Adrenal gland (tissue), 9 donors: ENCODE measurements at regions not wholly inside any gene's neighbourhood (a gene's known extent, or its start where the extent isn't known, plus 50 kb on each side); places are given as distances from the start of the nearest gene placed in this dataset.

Experiments used
- DNase-seq, 7 donors: peaks; one replicate each; pipeline ENCODE4 v3.0.0-alpha.2; 2019 to 2020
- H3K27ac ChIP-seq, 5 donors: fragments of 200-600 bp; sonication (generic) in 4 of 5; 1 replicate in 3 of 5; 2 replicates in 2 of 5; pipeline versions ENCODE4 v1.5.1 to v1.8.0; 2016 to 2020; ENCODE audit warnings: mild to moderate bottlenecking in 1 of 5
- H3K27me3 ChIP-seq: fragments of 200-600 bp; 2 replicates; pipeline ENCODE4 v1.8.0; 2021
- H3K36me3 ChIP-seq, 2 donors: fragments of 200-600 bp; replicated peaks in 1 of 2; 1 replicate in 1 of 2; 2 replicates in 1 of 2; pipeline versions ENCODE4 v1.5.1 to v1.8.0; 2018 to 2022
- H3K4me1 ChIP-seq, 2 donors: fragments of 200-600 bp; replicated peaks in 1 of 2; 1 replicate in 1 of 2; 2 replicates in 1 of 2; pipeline versions ENCODE4 v1.5.1 to v1.8.0; 2018 to 2021
- H3K4me3 ChIP-seq, 4 donors: fragments of 200-600 bp; sonication (generic) in 3 of 4; one replicate each; pipeline ENCODE4 v1.5.1; 2016 to 2018
- H3K9me3 ChIP-seq, 3 donors: fragments of 200-600 bp; sonication (generic) in 1 of 3; replicated peaks in 1 of 3; 1 replicate in 2 of 3; 2 replicates in 1 of 3; pipeline versions ENCODE4 v1.5.1 to v1.8.0; 2016 to 2021
- POLR2A ChIP-seq, 2 donors: fragments of 450-650 bp; IDR thresholded peaks; one replicate each; pipeline ENCODE4 v1.6.1; 2017; ENCODE audit warnings: antibody characterized with exemption in 2 of 2, mild to moderate bottlenecking in 2 of 2, moderate library complexity in 1 of 2
- WGBS, 4 donors: extraction: QIAGEN DNeasy Blood & Tissue Kit in 2 of 4; methylation state at CpG; one replicate each; pipeline versions ENCODE4 v1.1.5 to v1.1.7; 2013 to 2017; 5-methylcytosine and 5-hydroxymethylcytosine counted together
- intact Hi-C, 2 donors: fragments of 100-400 bp; cut with DNase I; formaldehyde crosslinking; loops; one replicate each; pipeline versions ENCODE4 v1.14.1 to v1.15.0; 2022 to 2023
- TF ChIP-seq, protein P1 (sequence below), 6 experiments: fragments of 450-650 bp in 4 of 6; fragments of 200-600 bp in 2 of 6; sonication (generic) in 1 of 6; IDR thresholded peaks; 1 replicate in 5 of 6; 2 replicates in 1 of 6; pipeline versions ENCODE4 v1.5.1 to v1.8.0; 2016 to 2021; ENCODE audit warnings: antibody characterized with exemption in 6 of 6, mild to moderate bottlenecking in 2 of 6, moderate library complexity in 1 of 6
- donor health status: healthy with polysubstance abuse.
- donor health status: Bipolar disorder and iron deficiency.
- donor health status: DM: yes; HTN: yes; CAD: no.
- donor health status: DM: no; HTN: no; CAD: no.
- donor health status: DM: no; HTN: no; CAD: no.

GRCh38 chr2:150587547-150588505 is 100.4 kb upstream of the RND3 start:
- WGBS, 4 donors = 32 to 42% (median 38%) methylated on average over 10 of the region's 10 CpGs
- TF ChIP-seq, protein P1, sequence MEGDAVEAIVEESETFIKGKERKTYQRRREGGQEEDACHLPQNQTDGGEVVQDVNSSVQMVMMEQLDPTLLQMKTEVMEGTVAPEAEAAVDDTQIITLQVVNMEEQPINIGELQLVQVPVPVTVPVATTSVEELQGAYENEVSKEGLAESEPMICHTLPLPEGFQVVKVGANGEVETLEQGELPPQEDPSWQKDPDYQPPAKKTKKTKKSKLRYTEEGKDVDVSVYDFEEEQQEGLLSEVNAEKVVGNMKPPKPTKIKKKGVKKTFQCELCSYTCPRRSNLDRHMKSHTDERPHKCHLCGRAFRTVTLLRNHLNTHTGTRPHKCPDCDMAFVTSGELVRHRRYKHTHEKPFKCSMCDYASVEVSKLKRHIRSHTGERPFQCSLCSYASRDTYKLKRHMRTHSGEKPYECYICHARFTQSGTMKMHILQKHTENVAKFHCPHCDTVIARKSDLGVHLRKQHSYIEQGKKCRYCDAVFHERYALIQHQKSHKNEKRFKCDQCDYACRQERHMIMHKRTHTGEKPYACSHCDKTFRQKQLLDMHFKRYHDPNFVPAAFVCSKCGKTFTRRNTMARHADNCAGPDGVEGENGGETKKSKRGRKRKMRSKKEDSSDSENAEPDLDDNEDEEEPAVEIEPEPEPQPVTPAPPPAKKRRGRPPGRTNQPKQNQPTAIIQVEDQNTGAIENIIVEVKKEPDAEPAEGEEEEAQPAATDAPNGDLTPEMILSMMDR (IDR thresholded peaks at IDR 0.05) = no peak
- TF ChIP-seq POLR2A (IDR thresholded peaks at IDR 0.05) = no peak
- intact Hi-C loops = no loop called here

GRCh38 chr2:150586858-150587257 is 99.4 kb upstream of the RND3 start:
- Histone ChIP-seq H3K36me3 (no peaks in the 10 kb centered on the region), H3K27me3 (no peaks in the 10 kb centered on the region), H3K9me3 (no peaks in the 10 kb centered on the region), H3K4me1 (peaks cover 11 to 21% of the 10 kb centered on the region in 2 donors), H3K27ac (peak overlapping the region in 2 of 5 donors; percentile 10 to 39), H3K4me3 (no peak overlapping the region)
- 9 to 26% (median 24%) methylated on average over 3 of the region's 3 CpGs for WGBS, 4 donors
- intact Hi-C loops = no loop called here
- peak in 4 of 7 donors; percentile 24 to 53 (median 40) for DNase-seq
- TF ChIP-seq POLR2A (IDR thresholded peaks at IDR 0.05) = no peak
- TF ChIP-seq, protein P1 (IDR thresholded peaks at IDR 0.05) = no peak

More at GRCh38 chr2:150587547-150588505, 100.4 kb upstream of the RND3 start:
- Histone ChIP-seq H3K9me3 (no peaks in the 10 kb centered on the region), H3K4me1 (peaks cover 11 to 21% of the 10 kb centered on the region in 2 donors), H3K27ac (peak overlapping the region in 4 of 5 donors; percentile 7 to 78 (median 30)), H3K4me3 (no peak overlapping the region), H3K27me3 (no peaks in the 10 kb centered on the region), H3K36me3 (no peaks in the 10 kb centered on the region)
- peak in 4 of 7 donors; percentile 16 to 51 (median 37) for DNase-seq

DNA sequence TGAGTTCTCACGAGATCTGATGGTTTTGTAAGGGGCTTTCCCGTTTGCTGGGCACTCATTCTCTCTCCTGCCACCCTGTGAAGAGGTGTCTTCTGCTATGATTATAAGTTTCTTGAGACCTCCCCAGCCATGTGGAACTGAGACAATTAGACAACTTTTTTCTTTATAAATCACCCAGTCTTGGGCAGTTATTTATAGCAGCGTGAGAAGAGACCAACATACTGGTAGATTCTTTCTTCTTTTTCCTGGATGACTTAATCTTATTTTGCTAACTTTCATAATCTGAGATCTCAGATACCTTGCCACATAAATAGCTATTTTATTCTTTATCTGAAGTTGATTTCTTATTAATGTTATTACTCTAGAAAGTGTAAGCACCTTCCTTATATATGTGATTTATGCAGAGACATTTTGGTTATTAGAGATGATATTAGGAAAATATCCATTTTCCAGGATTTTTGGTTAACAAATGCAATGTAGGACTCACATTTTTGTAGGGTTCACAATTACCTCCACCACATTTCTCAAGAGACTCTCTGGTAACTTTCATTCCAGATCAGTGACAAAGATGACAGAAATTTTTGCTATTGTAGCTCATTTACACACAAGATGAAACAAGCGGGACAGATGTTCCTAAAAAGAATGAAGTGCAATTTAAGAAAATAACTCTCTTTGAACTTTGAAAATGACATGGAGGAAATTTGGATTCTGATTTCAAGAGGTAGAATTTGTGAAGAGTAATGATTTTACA is 97.9 kb upstream of the RND3 start:
- DNase-seq = no peak
- H3K4me1 ChIP-seq = peaks cover 11 to 21% of the 10 kb centered on the region in 2 donors
- H3K36me3 ChIP-seq = no peaks in the 10 kb centered on the region
- intact Hi-C loops = no loop called here
- H3K9me3 ChIP-seq = no peaks in the 10 kb centered on the region
- no peak overlapping the region for H3K4me3 ChIP-seq
- H3K27ac ChIP-seq = no peak overlapping the region
- H3K27me3 ChIP-seq = no peaks in the 10 kb centered on the region
- TF ChIP-seq, protein P1 (IDR thresholded peaks at IDR 0.05) = no peak
- TF ChIP-seq POLR2A (IDR thresholded peaks at IDR 0.05) = no peak
- 92 to 96% (median 95%) methylated on average over 4 of the region's 4 CpGs for WGBS, 4 donors

GRCh38 chr2:150584081-150584480 is 96.6 kb upstream of the RND3 start:
- TF ChIP-seq, protein P1 (IDR thresholded peaks at IDR 0.05) = no peak
- no peak for TF ChIP-seq POLR2A (IDR thresholded peaks at IDR 0.05)
- Histone ChIP-seq H3K9me3 (no peaks in the 10 kb centered on the region), H3K4me1 (peaks cover 11 to 21% of the 10 kb centered on the region in 2 donors), H3K27ac (no peak overlapping the region), H3K36me3 (no peaks in the 10 kb centered on the region), H3K4me3 (no peak overlapping the region), H3K27me3 (no peaks in the 10 kb centered on the region)
- DNase-seq = no peak
- intact Hi-C loops = no loop called here
- WGBS, 4 donors = 91 to 100% (median 97%) methylated on average over 4 of the region's 4 CpGs
